ENCODE measurements at regions not wholly inside any gene's neighbourhood (a gene's known extent, or its start where the extent isn't known, plus 50 kb on each side); places are given as distances from the start of the nearest gene placed in this dataset.

DNA sequence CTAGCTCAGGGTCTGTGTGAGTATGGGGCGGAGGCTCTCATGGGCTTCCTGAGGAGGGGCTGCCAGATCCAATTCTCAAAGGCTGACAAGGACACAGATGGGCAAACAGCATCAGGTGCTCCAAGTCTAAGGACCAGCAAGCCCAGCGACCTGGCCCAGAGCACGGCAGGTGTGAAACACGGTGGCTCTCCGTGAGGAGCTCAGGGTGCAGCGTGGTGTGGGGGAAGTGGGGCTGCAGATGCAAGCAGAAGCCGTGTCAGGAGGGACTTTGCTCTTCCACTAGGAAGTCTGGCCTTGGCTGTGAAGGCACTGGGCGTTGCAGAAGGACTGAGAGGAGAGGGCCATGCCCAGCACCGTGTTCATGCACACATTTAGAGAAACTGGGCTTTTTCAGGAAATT, 420.0 kb downstream of the GADD45G start:
- no peak for TF ChIP-seq CTCF (IDR thresholded peaks at IDR 0.05)
- TF ChIP-seq POLR2AphosphoS5 (IDR thresholded peaks at IDR 0.05): no peak
- no peak for TF ChIP-seq POLR2A (IDR thresholded peaks at IDR 0.05)

All from upper lobe of left lung (tissue), 4 donors.